Superior temporal gyrus (tissue), 1 donor: ENCODE measurements at regions not wholly inside any gene's neighbourhood (a gene's known extent, or its start where the extent isn't known, plus 50 kb on each side); places are given as distances from the start of the nearest gene placed in this dataset.

Experiments
- DNase-seq: peaks from one replicate; pipeline ENCODE4 v3.0.0-alpha.2; 2016; ENCODE audit errors: extremely low spot score

- no peak for DNase-seq
Measured at GRCh38 chr6:101212640-101213039, 180.9 kb upstream of the GRIK2 start.

DNA sequence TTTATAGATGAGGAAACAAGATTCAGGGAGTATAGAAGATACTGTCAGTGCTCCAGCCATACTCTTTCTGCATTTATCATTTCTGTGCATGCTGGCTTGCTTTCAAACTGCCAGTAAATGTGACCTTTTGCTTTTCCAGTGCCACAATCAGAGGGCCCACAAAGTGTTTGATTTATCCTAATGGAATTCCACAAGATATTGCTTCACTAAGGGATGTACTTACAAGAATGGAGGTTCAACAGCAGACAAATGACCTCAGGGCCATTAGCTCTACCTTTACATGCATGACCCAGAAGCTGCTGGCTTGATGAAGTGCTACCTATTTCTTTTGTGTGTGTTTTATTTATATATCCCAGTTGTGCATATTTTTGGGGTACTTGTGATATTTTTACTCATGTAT is 171.5 kb upstream of the GRIK2 start:
- no peak for DNase-seq

- no peak for DNase-seq
Measured at GRCh38 chr6:101224751-101225150, 168.8 kb upstream of the GRIK2 start.

DNA sequence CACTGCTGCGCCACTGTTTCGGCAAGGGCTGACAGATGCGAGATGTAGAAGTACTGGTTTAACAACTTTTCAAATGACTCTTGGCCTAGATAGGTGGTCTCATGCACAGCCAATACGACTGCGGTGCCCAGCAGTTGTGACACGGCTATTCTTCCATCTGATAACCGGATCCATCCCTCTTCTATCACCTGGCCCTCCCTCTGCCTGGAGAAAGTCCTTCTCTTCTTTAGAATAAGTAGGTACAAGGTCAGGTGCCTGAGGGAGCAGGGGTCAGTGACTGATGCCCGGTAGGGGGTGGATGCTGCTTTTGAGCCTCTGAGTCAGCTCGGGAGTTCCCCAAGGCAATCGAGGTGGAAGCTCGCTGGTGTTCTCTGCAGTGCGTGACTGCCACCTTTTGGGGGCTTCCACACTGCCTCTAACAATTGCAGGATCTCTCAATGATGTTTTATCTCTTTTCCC is 166.8 kb upstream of the GRIK2 start:
- no peak for DNase-seq

GRCh38 chr6:101230866-101231265 is 162.6 kb upstream of the GRIK2 start:
- DNase-seq: no peak

- DNase-seq: no peak
Measured at GRCh38 chr6:101231606-101232235, 161.8 kb upstream of the GRIK2 start.

DNA sequence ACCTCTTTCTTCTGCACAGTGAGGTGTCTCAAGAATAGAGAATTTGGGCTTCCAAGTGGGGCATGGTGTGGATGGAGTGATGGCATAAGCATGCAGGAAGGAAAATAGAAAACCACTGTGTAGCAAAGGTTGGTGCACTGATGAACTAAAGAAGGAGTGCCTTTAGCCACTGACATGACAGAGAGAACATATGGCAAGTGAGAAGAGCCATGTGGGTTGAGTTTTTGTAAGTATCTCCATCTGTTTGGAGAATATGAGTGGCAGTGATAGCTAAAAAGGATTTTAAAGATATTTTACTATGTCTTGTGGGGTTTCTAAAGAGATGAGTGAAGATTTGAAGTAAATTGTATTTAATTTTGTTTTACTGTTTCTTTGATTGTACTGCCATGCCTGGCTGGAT is 160.5 kb upstream of the GRIK2 start:
- no peak for DNase-seq

- no peak for DNase-seq
Measured at GRCh38 chr6:101236709-101237108, 156.8 kb upstream of the GRIK2 start.

GRCh38 chr6:101241442-101241841 is 152.1 kb upstream of the GRIK2 start:
- DNase-seq: no peak

DNA sequence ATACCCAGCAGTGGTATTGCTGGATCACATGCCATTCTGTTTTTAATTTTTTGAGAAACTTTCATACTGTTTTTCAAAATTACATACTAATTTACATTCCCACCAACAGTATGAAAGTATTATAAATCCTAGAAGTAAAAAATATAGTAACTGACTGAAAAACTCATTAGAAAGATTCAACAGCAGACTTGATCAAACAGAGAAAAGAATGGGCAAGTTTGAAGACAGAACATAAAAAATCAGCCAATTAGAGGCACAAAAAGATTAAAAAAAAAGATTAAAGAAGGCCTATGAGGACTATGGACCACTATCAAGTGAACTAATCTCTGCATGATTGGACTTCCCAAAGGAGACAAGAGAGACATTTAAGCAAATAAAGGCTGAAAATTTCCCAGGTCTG is 144.0 kb upstream of the GRIK2 start:
- no peak for DNase-seq

GRCh38 chr6:101257163-101257562 is 136.3 kb upstream of the GRIK2 start:
- no peak for DNase-seq

DNA sequence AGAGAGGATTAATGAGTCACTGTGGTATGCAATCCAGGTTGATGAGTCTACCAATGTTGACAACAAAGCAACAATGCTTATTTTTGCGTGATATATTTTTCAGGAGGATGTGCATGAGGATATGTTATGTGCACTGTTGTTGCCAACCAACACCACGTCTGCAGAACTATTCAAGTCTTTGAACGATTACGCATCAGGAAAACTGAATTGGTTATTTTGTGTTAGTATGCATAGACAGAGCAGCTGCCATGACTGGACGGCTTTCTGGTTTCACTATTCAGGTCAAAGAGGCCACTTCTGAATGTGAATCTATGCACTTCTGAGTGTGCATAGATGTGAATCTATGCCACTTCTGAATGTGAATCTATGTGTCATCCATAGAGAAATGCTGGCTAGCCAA is 134.0 kb upstream of the GRIK2 start:
- no peak for DNase-seq

- no peak for DNase-seq
Measured at GRCh38 chr6:101263596-101263995, 129.9 kb upstream of the GRIK2 start.

- no peak for DNase-seq
Measured at GRCh38 chr6:101266063-101266462, 127.4 kb upstream of the GRIK2 start.

DNA sequence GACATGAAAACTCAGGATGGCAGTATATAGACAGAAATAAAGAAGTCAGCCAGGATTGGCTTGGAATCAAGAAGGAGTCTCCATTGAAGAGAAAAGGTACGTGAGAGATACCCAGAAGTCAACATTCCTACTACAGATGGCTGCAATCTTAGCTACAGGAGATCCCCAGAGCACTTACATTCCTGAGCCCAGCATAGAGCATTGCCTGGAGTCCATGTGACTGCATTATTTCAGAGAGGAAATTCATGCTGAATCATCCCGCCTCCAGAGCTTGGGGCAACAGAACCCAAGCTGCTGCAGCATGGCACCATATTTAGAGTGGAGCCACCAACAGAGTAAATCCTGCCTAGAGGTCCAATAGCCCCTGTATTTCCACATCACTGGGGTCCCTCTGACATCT is 125.0 kb upstream of the GRIK2 start:
- DNase-seq: no peak

DNA sequence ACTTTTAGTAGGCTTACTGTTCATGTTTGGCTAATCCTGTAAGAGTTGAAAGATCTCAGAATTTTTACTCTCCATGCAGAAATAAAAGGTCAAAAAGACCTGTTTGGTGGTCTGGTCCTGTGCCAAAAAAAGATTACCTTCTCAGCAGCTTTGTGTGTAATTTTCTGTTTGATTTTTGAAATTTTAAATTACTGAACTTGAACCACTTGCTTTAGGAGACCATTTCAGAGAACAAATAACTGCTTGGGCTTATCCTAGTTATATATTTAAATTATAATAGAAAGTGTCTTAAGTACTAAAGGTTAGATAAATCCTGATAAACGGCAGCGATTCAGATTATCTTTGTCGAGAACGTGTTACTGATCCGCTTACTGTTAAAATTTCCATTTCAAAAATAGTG is 118.3 kb upstream of the GRIK2 start:
- no peak for DNase-seq

GRCh38 chr6:101276066-101276465 is 117.4 kb upstream of the GRIK2 start:
- no peak for DNase-seq

DNA sequence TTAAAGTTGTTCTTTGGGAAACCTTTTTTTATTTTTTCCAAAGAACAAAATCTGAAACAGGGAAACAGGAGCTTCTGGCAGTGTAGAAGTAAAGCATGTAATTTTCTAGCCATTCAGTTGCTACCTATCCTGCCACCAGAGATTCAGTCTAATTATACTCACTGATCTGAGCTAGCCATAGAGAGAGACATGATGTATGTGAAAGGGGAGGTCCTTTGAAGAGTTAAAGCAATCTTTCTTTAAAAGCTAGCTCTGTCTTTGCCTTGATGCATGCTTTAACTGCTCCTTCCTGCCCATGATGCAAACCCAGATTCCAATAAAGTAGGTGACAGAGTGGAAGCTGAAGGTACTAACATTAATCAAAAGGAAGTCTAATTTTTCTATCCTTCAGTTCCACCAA is 114.1 kb upstream of the GRIK2 start:
- DNase-seq: no peak

DNA sequence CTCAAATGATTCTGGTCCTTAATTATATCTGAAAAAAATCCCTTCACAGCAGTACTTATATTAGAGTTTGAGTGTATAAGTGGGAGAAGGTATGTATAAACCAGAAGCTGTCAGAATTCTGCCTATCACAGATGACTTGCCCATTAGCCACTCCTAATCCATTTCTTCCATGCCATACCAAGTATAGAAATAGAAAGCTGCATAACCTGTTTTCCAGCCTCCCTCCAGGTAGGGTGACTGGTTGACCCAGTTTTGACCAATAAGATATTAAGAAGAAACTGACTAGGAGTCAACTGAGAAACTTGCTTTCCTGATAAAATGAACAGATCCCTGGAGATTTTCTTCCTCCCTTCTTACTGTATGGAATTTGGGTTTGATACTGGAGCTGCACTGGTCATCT is 112.2 kb upstream of the GRIK2 start:
- DNase-seq: no peak

DNA sequence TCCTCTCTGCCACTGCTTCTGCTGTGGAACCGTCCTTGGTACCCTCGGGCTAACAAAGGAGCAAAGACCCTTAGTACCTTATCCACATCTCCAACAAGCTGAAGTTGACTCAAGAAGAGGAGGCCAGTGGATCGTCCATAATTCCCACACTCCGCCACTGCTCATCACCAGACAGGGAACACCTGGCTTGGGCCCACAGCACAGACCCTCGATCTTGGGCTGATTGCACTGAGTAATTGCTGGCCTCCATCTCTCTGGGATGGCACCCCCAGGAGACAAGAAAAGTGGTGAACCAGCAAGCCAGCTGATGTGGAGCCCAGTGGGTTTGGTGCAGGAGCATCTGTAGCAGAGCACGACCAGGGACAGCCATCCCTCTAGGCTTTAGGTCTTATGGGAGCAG is 109.4 kb upstream of the GRIK2 start:
- DNase-seq: no peak

DNA sequence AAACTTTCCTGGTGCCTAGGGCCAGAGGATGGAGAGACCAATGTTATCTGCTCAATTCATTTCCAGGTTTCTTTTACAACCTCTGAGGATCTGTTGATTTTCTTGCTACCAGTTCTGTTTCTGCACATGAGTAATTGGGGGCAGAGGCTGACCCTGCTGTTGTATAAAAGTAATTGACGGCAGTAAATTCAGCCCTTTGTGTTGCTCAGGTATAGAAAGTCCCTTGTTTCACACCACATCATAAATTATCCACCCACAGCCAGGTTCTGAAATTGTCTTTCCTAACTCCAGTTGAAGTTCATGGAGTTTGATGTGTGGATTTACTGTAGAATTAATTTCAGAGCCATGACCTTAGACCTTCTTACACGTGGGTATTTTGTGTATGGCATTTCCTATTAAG is 107.4 kb upstream of the GRIK2 start:
- DNase-seq: no peak

GRCh38 chr6:101290346-101290745 is 103.2 kb upstream of the GRIK2 start:
- DNase-seq: no peak

DNA sequence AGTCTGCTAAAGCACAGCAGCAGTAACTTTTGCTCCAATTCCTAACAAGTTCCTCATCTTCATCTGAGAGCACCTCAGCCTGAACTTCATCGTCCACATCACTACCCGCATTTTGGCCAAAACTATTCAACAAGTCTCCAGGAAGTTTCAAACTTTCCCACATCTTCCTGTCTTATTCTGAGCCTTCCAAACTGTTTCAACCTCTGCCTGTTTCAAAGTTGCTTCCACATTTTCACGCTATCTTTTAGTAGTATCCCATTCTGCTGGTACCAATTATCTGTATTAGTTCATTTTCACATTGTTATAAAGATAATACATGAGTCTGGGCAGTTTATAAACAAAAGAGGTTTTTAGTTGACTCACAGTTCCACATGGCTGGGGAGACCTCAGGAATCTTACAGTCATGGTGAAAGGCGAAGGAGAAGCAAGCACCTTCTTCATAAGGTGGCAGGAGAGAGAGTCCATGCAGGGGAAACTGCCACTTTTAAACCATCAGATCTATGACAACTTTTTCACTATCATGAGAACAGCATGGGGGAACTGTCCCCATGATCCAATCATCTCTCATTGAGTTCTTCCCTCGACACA is 99.4 kb upstream of the GRIK2 start:
- DNase-seq: no peak

GRCh38 chr6:101294676-101295075 is 98.8 kb upstream of the GRIK2 start:
- DNase-seq: no peak
